OCI-LY7 (cell line): ENCODE measurements at regions not wholly inside any gene's neighbourhood (a gene's known extent, or its start where the extent isn't known, plus 50 kb on each side); places are given as distances from the start of the nearest gene placed in this dataset.

Source experiments
- EZH2phosphoT487 ChIP-seq: fragments of 200-600 bp; sonication (generic); IDR thresholded peaks from 2 replicates; pipeline ENCODE4 v1.6.1; 2018; ENCODE audit warnings: low read depth, borderline replicate concordance, mild to moderate bottlenecking, mixed run types, antibody characterized with exemption, low read length, moderate library complexity, mixed read lengths
- TF ChIP-seq, protein P1 (sequence below): fragments of 200-600 bp; sonication (generic); conservative IDR thresholded peaks from 2 replicates; pipeline ENCODE4 v1.5.1; 2014; ENCODE audit warnings: mild to moderate bottlenecking, antibody characterized with exemption, low read length, moderate library complexity, mixed read lengths

DNA sequence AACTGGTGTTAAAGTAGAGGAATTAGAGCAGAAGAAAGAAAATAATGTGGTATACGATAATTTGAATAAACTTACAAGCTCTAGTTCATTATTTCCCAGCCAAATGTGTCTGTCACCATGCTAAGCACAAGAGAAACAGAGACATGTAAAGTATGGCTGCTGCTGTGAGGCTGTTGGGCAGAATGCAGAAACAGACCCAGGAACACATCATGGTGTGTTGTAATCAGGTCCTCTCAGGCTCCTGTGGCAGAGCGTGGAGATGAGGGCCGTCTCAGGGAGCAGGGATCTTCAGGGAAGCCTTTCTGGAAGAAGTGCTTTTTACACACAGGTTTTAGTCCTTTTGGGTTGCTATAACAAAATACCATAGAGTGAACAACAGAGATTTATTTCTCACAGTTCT, 710.7 kb upstream of the SGCG start:
- TF ChIP-seq, protein P1, sequence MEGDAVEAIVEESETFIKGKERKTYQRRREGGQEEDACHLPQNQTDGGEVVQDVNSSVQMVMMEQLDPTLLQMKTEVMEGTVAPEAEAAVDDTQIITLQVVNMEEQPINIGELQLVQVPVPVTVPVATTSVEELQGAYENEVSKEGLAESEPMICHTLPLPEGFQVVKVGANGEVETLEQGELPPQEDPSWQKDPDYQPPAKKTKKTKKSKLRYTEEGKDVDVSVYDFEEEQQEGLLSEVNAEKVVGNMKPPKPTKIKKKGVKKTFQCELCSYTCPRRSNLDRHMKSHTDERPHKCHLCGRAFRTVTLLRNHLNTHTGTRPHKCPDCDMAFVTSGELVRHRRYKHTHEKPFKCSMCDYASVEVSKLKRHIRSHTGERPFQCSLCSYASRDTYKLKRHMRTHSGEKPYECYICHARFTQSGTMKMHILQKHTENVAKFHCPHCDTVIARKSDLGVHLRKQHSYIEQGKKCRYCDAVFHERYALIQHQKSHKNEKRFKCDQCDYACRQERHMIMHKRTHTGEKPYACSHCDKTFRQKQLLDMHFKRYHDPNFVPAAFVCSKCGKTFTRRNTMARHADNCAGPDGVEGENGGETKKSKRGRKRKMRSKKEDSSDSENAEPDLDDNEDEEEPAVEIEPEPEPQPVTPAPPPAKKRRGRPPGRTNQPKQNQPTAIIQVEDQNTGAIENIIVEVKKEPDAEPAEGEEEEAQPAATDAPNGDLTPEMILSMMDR, result no peak
- no peak for TF ChIP-seq EZH2phosphoT487
